Vagina (tissue), 2 donors: ENCODE measurements at regions not wholly inside any gene's neighbourhood (a gene's known extent, or its start where the extent isn't known, plus 50 kb on each side); places are given as distances from the start of the nearest gene placed in this dataset.

Experiments used
- DNase-seq, 2 donors: peaks; one replicate each; pipeline ENCODE4 v3.0.0-alpha.2; 2017; ENCODE audit errors: extremely low spot score in 2 of 2
- H3K27ac ChIP-seq: fragments of 200-600 bp; sonication (generic); one replicate; pipeline ENCODE4 v1.5.1; 2019
- H3K27me3 ChIP-seq: fragments of 200-600 bp; sonication (generic); one replicate; pipeline ENCODE4 v1.5.1; 2019
- H3K36me3 ChIP-seq, 2 donors: fragments of 200-600 bp; sonication (generic); one replicate each; pipeline ENCODE4 v1.5.1; 2017 to 2019
- H3K4me1 ChIP-seq: fragments of 200-600 bp; sonication (generic); one replicate; pipeline ENCODE4 v1.5.1; 2019
- H3K4me3 ChIP-seq, 2 donors: fragments of 200-600 bp; sonication (generic); 1 replicate in 1 of 2; 2 replicates in 1 of 2; pipeline ENCODE4 v1.5.1; 2016 to 2019
- H3K9me3 ChIP-seq: fragments of 200-600 bp; sonication (generic); one replicate; pipeline ENCODE4 v1.5.1; 2019
- CTCF ChIP-seq, 3 experiments: fragments of 450-650 bp in 2 of 3; fragments of 200-600 bp in 1 of 3; sonication (generic) in 1 of 3; IDR thresholded peaks; one replicate each; pipeline ENCODE4 v1.5.1; 2017 to 2019; ENCODE audit warnings: antibody characterized with exemption in 3 of 3, mild to moderate bottlenecking in 2 of 3, moderate library complexity in 2 of 3
- POLR2A ChIP-seq, 2 donors: fragments of 450-650 bp; IDR thresholded peaks; one replicate each; pipeline ENCODE4 v1.6.1; 2017; ENCODE audit warnings: antibody characterized with exemption in 2 of 2, mild to moderate bottlenecking in 2 of 2, moderate library complexity in 2 of 2
- POLR2AphosphoS5 ChIP-seq, 2 donors: sonication (generic); formaldehyde crosslinking; IDR thresholded peaks; one replicate each; pipeline ENCODE4 v1.9.0; 2017; ENCODE audit warnings: antibody characterized with exemption in 2 of 2, mild to moderate bottlenecking in 2 of 2, low read depth in 1 of 2; ENCODE audit not compliant: insufficient read depth in 1 of 2
- intact Hi-C: fragments of 100-400 bp; cut with DNase I; formaldehyde crosslinking; loops from one replicate; pipeline ENCODE4 v1.15.1; 2023

GRCh38 chr7:45506059-45506458, 68.1 kb upstream of the ADCY1 start:
- H3K4me1 ChIP-seq = no peaks in the 10 kb centered on the region
- no peak overlapping the region for H3K27ac ChIP-seq
- H3K9me3 ChIP-seq = no peaks in the 10 kb centered on the region
- intact Hi-C loops = no loop called here
- DNase-seq = no peak
- H3K27me3 ChIP-seq = no peaks in the 10 kb centered on the region
- TF ChIP-seq POLR2A (IDR thresholded peaks at IDR 0.05) (no peak), CTCF (IDR thresholded peaks at IDR 0.05) (no peak), POLR2AphosphoS5 (IDR thresholded peaks at IDR 0.05; ENCODE audit: insufficient read depth in 1 of 2, low read depth in 1 of 2) (no peak)
- no peak overlapping the region for H3K4me3 ChIP-seq
- H3K36me3 ChIP-seq = no peaks in the 10 kb centered on the region

GRCh38 chr7:45509222-45509621, 64.9 kb upstream of the ADCY1 start:
- Histone ChIP-seq H3K27ac (no peak overlapping the region), H3K4me1 (no peaks in the 10 kb centered on the region), H3K9me3 (no peaks in the 10 kb centered on the region), H3K36me3 (no peaks in the 10 kb centered on the region), H3K4me3 (no peak overlapping the region), H3K27me3 (no peaks in the 10 kb centered on the region)
- DNase-seq = no peak
- intact Hi-C loops = no loop called here
- no peak for TF ChIP-seq POLR2AphosphoS5 (IDR thresholded peaks at IDR 0.05; ENCODE audit: insufficient read depth in 1 of 2, low read depth in 1 of 2)

- H3K27ac ChIP-seq = no peak overlapping the region
- H3K27me3 ChIP-seq = no peaks in the 10 kb centered on the region
- H3K36me3 ChIP-seq = no peaks in the 10 kb centered on the region
- TF ChIP-seq CTCF (IDR thresholded peaks at IDR 0.05) (no peak), POLR2AphosphoS5 (IDR thresholded peaks at IDR 0.05; ENCODE audit: insufficient read depth in 1 of 2, low read depth in 1 of 2) (no peak), POLR2A (IDR thresholded peaks at IDR 0.05) (no peak)
- DNase-seq = no peak
- no peak overlapping the region for H3K4me3 ChIP-seq
- no peaks in the 10 kb centered on the region for H3K4me1 ChIP-seq
- intact Hi-C loops = no loop called here
- no peaks in the 10 kb centered on the region for H3K9me3 ChIP-seq
Observed at GRCh38 chr7:45511721-45512597, 62.2 kb upstream of the ADCY1 start.

GRCh38 chr7:45514944-45515343, 59.2 kb upstream of the ADCY1 start:
- intact Hi-C loops = no loop called here
- DNase-seq = no peak
- Histone ChIP-seq H3K4me1 (no peaks in the 10 kb centered on the region), H3K9me3 (no peaks in the 10 kb centered on the region), H3K27ac (no peak overlapping the region), H3K36me3 (no peaks in the 10 kb centered on the region), H3K27me3 (no peaks in the 10 kb centered on the region), H3K4me3 (no peak overlapping the region)
- TF ChIP-seq POLR2A (IDR thresholded peaks at IDR 0.05) (no peak), CTCF (IDR thresholded peaks at IDR 0.05) (no peak), POLR2AphosphoS5 (IDR thresholded peaks at IDR 0.05; ENCODE audit: insufficient read depth in 1 of 2, low read depth in 1 of 2) (no peak)

- H3K4me3 ChIP-seq = no peak overlapping the region
- H3K9me3 ChIP-seq = no peaks in the 10 kb centered on the region
- intact Hi-C loops = no loop called here
- H3K27ac ChIP-seq = no peak overlapping the region
- TF ChIP-seq POLR2AphosphoS5 (IDR thresholded peaks at IDR 0.05; ENCODE audit: insufficient read depth in 1 of 2, low read depth in 1 of 2) (no peak), POLR2A (IDR thresholded peaks at IDR 0.05) (no peak), CTCF (IDR thresholded peaks at IDR 0.05) (no peak)
- H3K4me1 ChIP-seq = no peaks in the 10 kb centered on the region
- H3K27me3 ChIP-seq = no peaks in the 10 kb centered on the region
- DNase-seq = no peak
- no peaks in the 10 kb centered on the region for H3K36me3 ChIP-seq
Observed at GRCh38 chr7:45515346-45515745, 58.8 kb upstream of the ADCY1 start.
